ENCODE measurements at regions not wholly inside any gene's neighbourhood (a gene's known extent, or its start where the extent isn't known, plus 50 kb on each side); places are given as distances from the start of the nearest gene placed in this dataset.

GRCh38 chr14:22469538-22470303 is 119.3 kb downstream of the DAD1 start:
- TF ChIP-seq CTCF (IDR thresholded peaks at IDR 0.05; ENCODE audit: low read depth, low read length), result no peak
- Histone ChIP-seq H3K4me3 (ENCODE audit: low read depth, low read length) (no peak overlapping the region), H3K9me3 (ENCODE audit: control insufficient read depth, insufficient read depth, low read length) (no peaks in the 10 kb centered on the region; the same call in 1 of the 2 replicates), H3K27me3 (ENCODE audit: control insufficient read depth, insufficient read depth, low read length) (peaks cover 2% of the 10 kb centered on the region), H3K27ac (ENCODE audit: low read depth, low read length) (no peak overlapping the region)
- ChIA-PET POLR2A (no interaction called here), CTCF (interaction anchor here (1.6 to 4.8 kb wide), 3 partner anchors 79 to 87 kb away, joined by 8 to 59 read pairs (median 11); no protein-coding TSS in a partner anchor)
- DNase-seq (ENCODE audit: low read depth, low spot score), result no peak

GRCh38 chr14:22468830-22469229 is 120.2 kb downstream of the DAD1 start:
- peaks cover 2% of the 10 kb centered on the region for H3K27me3 ChIP-seq (ENCODE audit: control insufficient read depth, insufficient read depth, low read length)
- ChIA-PET POLR2A (no interaction called here), CTCF (interaction anchor here (0.5 to 4.8 kb wide), 2 partner anchors 78 to 173 kb away, joined by 6 to 59 read pairs; no protein-coding TSS in a partner anchor)
- no peak overlapping the region for H3K4me3 ChIP-seq (ENCODE audit: low read depth, low read length)
- TF ChIP-seq CTCF (IDR thresholded peaks at IDR 0.05; ENCODE audit: low read depth, low read length), result no peak
- no peaks in the 10 kb centered on the region; the same call in 1 of the 2 replicates for H3K9me3 ChIP-seq (ENCODE audit: control insufficient read depth, insufficient read depth, low read length)
- no peak for DNase-seq (ENCODE audit: low read depth, low spot score)
- no peak overlapping the region for H3K27ac ChIP-seq (ENCODE audit: low read depth, low read length)

GRCh38 chr14:22466491-22466890 is 122.5 kb downstream of the DAD1 start:
- Histone ChIP-seq H3K4me3 (ENCODE audit: low read depth, low read length) (no peak overlapping the region), H3K27ac (ENCODE audit: low read depth, low read length) (no peak overlapping the region), H3K9me3 (ENCODE audit: control insufficient read depth, insufficient read depth, low read length) (no peaks in the 10 kb centered on the region; the same call in 1 of the 2 replicates), H3K27me3 (ENCODE audit: control insufficient read depth, insufficient read depth, low read length) (peaks cover 3% of the 10 kb centered on the region)
- no peak for TF ChIP-seq CTCF (IDR thresholded peaks at IDR 0.05; ENCODE audit: low read depth, low read length)
- ChIA-PET POLR2A (no interaction called here), CTCF (interaction anchor here (1.5 kb wide), 1 partner anchor 14 kb away, joined by 3 read pairs; no protein-coding TSS in a partner anchor)
- no peak for DNase-seq (ENCODE audit: low read depth, low spot score)

- Histone ChIP-seq H3K4me3 (ENCODE audit: low read depth, low read length) (no peak overlapping the region), H3K27ac (ENCODE audit: low read depth, low read length) (no peak overlapping the region), H3K27me3 (ENCODE audit: control insufficient read depth, insufficient read depth, low read length) (peaks cover 3% of the 10 kb centered on the region), H3K9me3 (ENCODE audit: control insufficient read depth, insufficient read depth, low read length) (no peaks in the 10 kb centered on the region)
- CTCF ChIA-PET, result interaction anchor here (0.5 to 1.5 kb wide), 4 partner anchors 15 to 106 kb away, joined by 3 to 5 read pairs (median 3); no protein-coding TSS in a partner anchor
- TF ChIP-seq CTCF (IDR thresholded peaks at IDR 0.05; ENCODE audit: low read depth, low read length), result no peak
- DNase-seq (ENCODE audit: low read depth, low spot score), result no peak
- POLR2A ChIA-PET, result interaction anchor here (0.6 kb wide), 1 partner anchor 45 kb away, joined by 7 read pairs; no protein-coding TSS in a partner anchor
These were observed 123.7 kb downstream of the DAD1 start for GRCh38 chr14:22465201-22465840.
